Parathyroid adenoma (tissue), 2 donors: ENCODE measurements at regions not wholly inside any gene's neighbourhood (a gene's known extent, or its start where the extent isn't known, plus 50 kb on each side); places are given as distances from the start of the nearest gene placed in this dataset.

Experiments
- H2AFZ ChIP-seq: fragments of 300-600 bp; sonication (generic); one replicate; pipeline ENCODE4 v1.7.0; 2017; ENCODE audit warnings: antibody characterized with exemption, mild to moderate bottlenecking
- H3K27ac ChIP-seq: fragments of 300-600 bp; sonication (generic); one replicate; pipeline ENCODE4 v1.7.0; 2017
- H3K27me3 ChIP-seq: fragments of 300-600 bp; sonication (generic); one replicate; pipeline ENCODE4 v1.7.0; 2017; ENCODE audit warnings: low read length; ENCODE audit not compliant: control insufficient read depth, insufficient read depth
- H3K36me3 ChIP-seq: fragments of 300-600 bp; sonication (generic); one replicate; pipeline ENCODE4 v1.7.0; 2017; ENCODE audit warnings: low read length; ENCODE audit not compliant: control insufficient read depth, insufficient read depth
- H3K4me1 ChIP-seq: fragments of 300-600 bp; sonication (generic); one replicate; pipeline ENCODE4 v1.7.0; 2017; ENCODE audit warnings: control low read depth
- H3K4me2 ChIP-seq: fragments of 300-600 bp; sonication (generic); one replicate; pipeline ENCODE4 v1.7.0; 2017; ENCODE audit warnings: low read length
- H3K4me3 ChIP-seq: fragments of 300-600 bp; sonication (generic); one replicate; pipeline ENCODE4 v1.7.0; 2017; ENCODE audit warnings: low read depth, low read length
- H3K79me2 ChIP-seq: fragments of 300-600 bp; sonication (generic); one replicate; pipeline ENCODE4 v1.7.0; 2017; ENCODE audit warnings: control low read depth
- H3K9ac ChIP-seq: fragments of 300-600 bp; sonication (generic); one replicate; pipeline ENCODE4 v1.7.0; 2017; ENCODE audit warnings: mild to moderate bottlenecking
- H3K9me3 ChIP-seq: fragments of 300-600 bp; sonication (generic); one replicate; pipeline ENCODE4 v1.7.0; 2017; ENCODE audit warnings: low read length; ENCODE audit not compliant: control insufficient read depth
- CTCF ChIP-seq: fragments of 300-600 bp; sonication (generic); IDR thresholded peaks from one replicate; pipeline ENCODE4 v1.7.0; 2017; ENCODE audit warnings: antibody characterized with exemption, mild to moderate bottlenecking
- donor health status: primary hyperparathyroidism.

GRCh38 chr2:81598453-81598852 is 1293.9 kb upstream of the LRRTM1 start:
- H3K4me1 ChIP-seq, result no peaks in the 10 kb centered on the region
- no peak overlapping the region for H3K4me2 ChIP-seq
- no peaks in the 10 kb centered on the region for H3K79me2 ChIP-seq
- H3K9ac ChIP-seq, result no peak overlapping the region
- no peak overlapping the region for H3K4me3 ChIP-seq
- no peaks in the 10 kb centered on the region for H3K9me3 ChIP-seq
- H3K36me3 ChIP-seq, result no peaks in the 10 kb centered on the region
- no peaks in the 10 kb centered on the region for H3K27me3 ChIP-seq
- H3K27ac ChIP-seq, result no peak overlapping the region
- no peak for TF ChIP-seq CTCF
- H2AFZ ChIP-seq, result no peak overlapping the region

- Histone ChIP-seq H3K27ac (no peak overlapping the region), H3K79me2 (no peaks in the 10 kb centered on the region), H3K4me3 (no peak overlapping the region), H2AFZ (no peak overlapping the region), H3K9ac (no peak overlapping the region), H3K4me2 (no peak overlapping the region), H3K36me3 (no peaks in the 10 kb centered on the region), H3K4me1 (no peaks in the 10 kb centered on the region), H3K27me3 (no peaks in the 10 kb centered on the region), H3K9me3 (no peaks in the 10 kb centered on the region)
- no peak for TF ChIP-seq CTCF
These were observed 1284.9 kb upstream of the LRRTM1 start for GRCh38 chr2:81589406-81589805.

GRCh38 chr2:81583311-81584108 is 1279.0 kb upstream of the LRRTM1 start:
- Histone ChIP-seq H2AFZ (no peak overlapping the region), H3K4me2 (no peak overlapping the region), H3K27me3 (no peaks in the 10 kb centered on the region), H3K36me3 (no peaks in the 10 kb centered on the region), H3K4me3 (no peak overlapping the region), H3K79me2 (no peaks in the 10 kb centered on the region), H3K9ac (no peak overlapping the region), H3K4me1 (no peaks in the 10 kb centered on the region), H3K9me3 (no peaks in the 10 kb centered on the region), H3K27ac (no peak overlapping the region)
- no peak for TF ChIP-seq CTCF

- no peak for TF ChIP-seq CTCF
- Histone ChIP-seq H3K27me3 (no peaks in the 10 kb centered on the region), H3K9me3 (no peaks in the 10 kb centered on the region), H3K4me1 (no peaks in the 10 kb centered on the region), H3K36me3 (no peaks in the 10 kb centered on the region), H2AFZ (no peak overlapping the region), H3K79me2 (no peaks in the 10 kb centered on the region), H3K4me2 (no peak overlapping the region), H3K27ac (no peak overlapping the region), H3K9ac (no peak overlapping the region), H3K4me3 (no peak overlapping the region)
These were observed 1272.2 kb upstream of the LRRTM1 start for GRCh38 chr2:81576713-81577112.

DNA sequence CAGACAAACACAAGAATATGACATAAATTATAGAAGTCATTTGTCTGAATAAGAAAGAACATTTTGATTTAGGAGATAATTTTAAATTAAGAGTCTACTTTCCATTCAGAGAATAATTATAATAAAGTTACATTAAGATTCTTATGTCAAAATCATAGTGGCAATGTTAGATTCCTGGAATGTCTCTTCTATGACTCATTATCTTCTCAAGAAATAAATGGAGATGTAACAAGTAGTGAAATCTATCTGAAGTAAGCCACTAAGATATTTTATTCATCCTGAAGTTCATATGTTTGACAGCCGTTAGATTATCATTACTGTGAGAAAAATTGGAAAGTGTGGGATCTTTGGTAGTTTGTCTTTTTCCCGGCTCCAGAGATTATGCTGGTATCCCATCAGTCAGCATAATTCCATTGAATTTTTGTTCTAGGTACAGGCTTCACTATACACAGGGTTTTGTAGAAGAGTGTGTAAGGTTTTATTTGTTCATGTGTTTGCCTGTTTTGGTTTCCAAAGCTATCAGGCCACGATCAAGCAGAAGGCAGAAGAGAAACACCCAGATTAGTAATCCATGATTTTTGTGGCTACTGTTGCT is 1246.6 kb upstream of the LRRTM1 start:
- Histone ChIP-seq H3K4me3 (no peak overlapping the region), H3K9me3 (no peaks in the 10 kb centered on the region), H3K27ac (no peak overlapping the region), H3K36me3 (no peaks in the 10 kb centered on the region), H3K4me1 (no peaks in the 10 kb centered on the region), H2AFZ (no peak overlapping the region), H3K9ac (no peak overlapping the region), H3K4me2 (no peak overlapping the region), H3K27me3 (no peaks in the 10 kb centered on the region), H3K79me2 (no peaks in the 10 kb centered on the region)
- no peak for TF ChIP-seq CTCF
